B cell (primary cell): ENCODE measurements at regions not wholly inside any gene's neighbourhood (a gene's known extent, or its start where the extent isn't known, plus 50 kb on each side); places are given as distances from the start of the nearest gene placed in this dataset.

ENCODE experiments used
- CTCF ChIP-seq: fragments of 200-600 bp; IDR thresholded peaks from one replicate; pipeline ENCODE4 v1.8.0; 2022; ENCODE audit warnings: antibody characterized with exemption, mild to moderate bottlenecking
- EZH2 ChIP-seq: IDR thresholded peaks from 2 replicates; pipeline ENCODE4 v1.6.1; 2012; ENCODE audit warnings: borderline replicate concordance, low read depth, mild to moderate bottlenecking, moderate library complexity, low read length; ENCODE audit not compliant: insufficient read depth, poor library complexity, severe bottlenecking

GRCh38 chr7:3150027-3150426 lies 106.4 kb upstream of the CARD11 start:
- TF ChIP-seq CTCF (no peak), EZH2 (no peak)
